Astrocyte of the spinal cord (primary cell): ENCODE measurements at regions not wholly inside any gene's neighbourhood (a gene's known extent, or its start where the extent isn't known, plus 50 kb on each side); places are given as distances from the start of the nearest gene placed in this dataset.

Source experiments
- DNase-seq: peaks from one replicate; pipeline ENCODE4 v3.0.0; 2011; ENCODE audit warnings: low read depth, low spot score
- H3K4me3 ChIP-seq: 2 replicates; pipeline ENCODE4 v1.5.1; 2011; ENCODE audit warnings: low read depth, mild to moderate bottlenecking, low read length, moderate library complexity
- in situ Hi-C: cut with HindIII; loops from 2 replicates; pipeline ENCODE4 v1.10.0; 2017; ENCODE audit warnings: low sequenced_read_pairs
- TF ChIP-seq, protein P1 (sequence below): IDR thresholded peaks from 2 replicates; pipeline ENCODE4 v1.5.1; 2012; ENCODE audit warnings: low read depth, mild to moderate bottlenecking, low read length, inconsistent platforms

- H3K4me3 ChIP-seq: no peak overlapping the region
- DNase-seq: no peak
- TF ChIP-seq, protein P1, sequence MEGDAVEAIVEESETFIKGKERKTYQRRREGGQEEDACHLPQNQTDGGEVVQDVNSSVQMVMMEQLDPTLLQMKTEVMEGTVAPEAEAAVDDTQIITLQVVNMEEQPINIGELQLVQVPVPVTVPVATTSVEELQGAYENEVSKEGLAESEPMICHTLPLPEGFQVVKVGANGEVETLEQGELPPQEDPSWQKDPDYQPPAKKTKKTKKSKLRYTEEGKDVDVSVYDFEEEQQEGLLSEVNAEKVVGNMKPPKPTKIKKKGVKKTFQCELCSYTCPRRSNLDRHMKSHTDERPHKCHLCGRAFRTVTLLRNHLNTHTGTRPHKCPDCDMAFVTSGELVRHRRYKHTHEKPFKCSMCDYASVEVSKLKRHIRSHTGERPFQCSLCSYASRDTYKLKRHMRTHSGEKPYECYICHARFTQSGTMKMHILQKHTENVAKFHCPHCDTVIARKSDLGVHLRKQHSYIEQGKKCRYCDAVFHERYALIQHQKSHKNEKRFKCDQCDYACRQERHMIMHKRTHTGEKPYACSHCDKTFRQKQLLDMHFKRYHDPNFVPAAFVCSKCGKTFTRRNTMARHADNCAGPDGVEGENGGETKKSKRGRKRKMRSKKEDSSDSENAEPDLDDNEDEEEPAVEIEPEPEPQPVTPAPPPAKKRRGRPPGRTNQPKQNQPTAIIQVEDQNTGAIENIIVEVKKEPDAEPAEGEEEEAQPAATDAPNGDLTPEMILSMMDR: no peak
- in situ Hi-C loops: no loop called here
These were observed 254.4 kb downstream of the BRD1 start for GRCh38 chr22:49573109-49573765.

DNA sequence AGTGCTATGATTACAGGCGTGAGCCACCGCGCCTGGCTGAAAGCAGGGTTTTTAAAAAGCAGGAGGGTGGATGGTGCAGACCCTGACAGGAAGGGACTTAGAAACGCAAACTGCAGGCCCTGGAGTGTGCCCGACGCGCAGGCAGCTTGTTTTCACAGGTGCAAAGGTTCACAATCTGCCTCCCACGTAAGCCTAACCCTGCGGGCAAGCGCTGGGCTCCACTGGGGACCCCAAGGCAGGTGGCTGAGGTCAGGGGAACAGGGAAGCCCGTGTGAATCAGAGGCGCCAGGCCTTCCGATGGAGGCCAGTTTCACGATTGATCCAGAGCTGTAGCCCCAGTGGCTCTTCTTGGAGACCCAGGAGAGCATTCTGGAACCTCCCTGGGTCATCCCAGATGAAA lies 256.3 kb downstream of the BRD1 start:
- H3K4me3 ChIP-seq: no peak overlapping the region
- no peak for DNase-seq
- TF ChIP-seq, protein P1: no peak
- in situ Hi-C loops: no loop called here

DNA sequence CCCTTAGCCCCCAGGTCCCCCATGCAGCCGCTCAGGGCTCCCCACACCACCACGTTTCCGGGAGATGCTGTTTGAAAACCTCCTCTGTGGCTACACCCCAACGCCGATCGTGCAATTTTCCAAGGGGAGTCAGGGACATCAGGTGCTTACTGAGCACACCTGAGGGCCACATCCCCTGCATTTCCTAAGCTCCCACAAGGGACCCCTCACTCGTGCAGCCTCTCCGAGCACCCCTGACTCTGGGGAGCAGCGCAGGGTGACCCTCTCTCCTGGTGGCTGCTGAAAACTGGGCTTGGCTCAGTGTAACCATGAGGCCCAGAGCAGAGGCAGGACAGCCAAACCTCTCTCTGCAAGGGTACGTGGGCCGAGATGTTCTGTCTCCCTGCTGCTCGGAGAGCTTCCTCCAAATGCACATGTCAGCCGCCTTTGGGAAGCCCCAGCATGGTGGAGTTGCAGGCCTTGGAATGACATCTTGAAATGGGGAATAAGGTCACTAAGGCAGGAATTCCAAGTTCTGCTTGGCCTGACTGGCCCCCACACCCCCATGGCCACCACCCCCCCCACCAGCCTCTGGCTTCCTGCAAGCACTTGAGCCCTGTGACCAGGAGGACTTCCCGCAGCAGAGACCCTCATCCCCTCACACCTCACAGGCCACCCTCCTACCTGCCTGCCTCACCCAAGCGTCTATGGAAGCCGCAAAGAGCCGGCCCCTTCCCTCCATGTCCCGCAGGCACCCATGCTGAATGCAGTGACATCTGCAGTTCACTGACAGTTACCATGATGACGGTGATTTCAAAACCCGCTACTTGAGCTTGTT lies 257.4 kb downstream of the BRD1 start:
- no peak for DNase-seq
- TF ChIP-seq, protein P1: no peak
- no peak overlapping the region for H3K4me3 ChIP-seq
- in situ Hi-C loops: no loop called here

- H3K4me3 ChIP-seq: no peak overlapping the region
- TF ChIP-seq, protein P1: no peak
- in situ Hi-C loops: no loop called here
- no peak for DNase-seq
These were observed 258.2 kb downstream of the BRD1 start for GRCh38 chr22:49569286-49570031.

DNA sequence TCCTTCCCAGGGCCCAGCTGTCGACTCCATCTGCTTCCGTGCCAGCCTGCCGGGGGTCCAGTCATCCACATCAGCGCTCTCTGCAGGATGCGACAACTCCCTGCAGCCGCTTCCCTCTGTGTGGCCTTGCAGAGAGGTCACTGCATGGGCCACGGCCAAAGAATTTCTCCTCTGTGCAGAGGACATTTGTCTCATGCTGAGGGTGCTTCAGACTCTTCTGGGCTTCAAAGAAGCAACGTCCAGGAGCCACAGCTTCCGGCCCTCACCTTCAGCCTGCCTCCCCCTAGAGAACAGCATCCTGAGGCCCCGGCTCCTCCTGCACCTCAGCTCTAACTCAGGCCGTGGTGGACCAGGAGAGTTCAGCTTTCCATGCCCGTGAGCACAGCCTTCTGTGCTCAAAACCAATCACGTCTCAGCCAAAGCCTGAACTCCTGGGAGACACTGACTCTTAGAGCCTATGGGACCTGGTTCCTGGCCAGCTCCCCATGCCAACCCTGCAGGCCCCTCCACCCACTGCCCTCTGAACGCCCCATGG lies 258.9 kb downstream of the BRD1 start:
- TF ChIP-seq, protein P1: no peak
- no peak for DNase-seq
- in situ Hi-C loops: no loop called here
- no peak overlapping the region for H3K4me3 ChIP-seq
